ENCODE measurements at regions not wholly inside any gene's neighbourhood (a gene's known extent, or its start where the extent isn't known, plus 50 kb on each side); places are given as distances from the start of the nearest gene placed in this dataset.

GRCh38 chr1:168958562-168959289 lies 147.8 kb upstream of the ATP1B1 start:
- no peak for TF ChIP-seq CTCF (IDR thresholded peaks at IDR 0.05)
- TF ChIP-seq MAX (CRISPR knock-in tag; IDR thresholded peaks at IDR 0.05): no peak
- no peak for TF ChIP-seq CREM (CRISPR knock-in tag; IDR thresholded peaks at IDR 0.05)
- no peak for TF ChIP-seq AR (CRISPR knock-in tag; IDR thresholded peaks at IDR 0.05)
- TF ChIP-seq PREB (CRISPR knock-in tag; IDR thresholded peaks at IDR 0.05; ENCODE audit: borderline replicate concordance): no peak
- no peak for TF ChIP-seq ZNF138 (CRISPR knock-in tag; conservative IDR thresholded peaks at IDR 0.05)
- no peak for TF ChIP-seq ZNF263 (CRISPR knock-in tag; IDR thresholded peaks at IDR 0.05; ENCODE audit: low read depth)
- no peak for TF ChIP-seq USF1 (CRISPR knock-in tag; IDR thresholded peaks at IDR 0.05)
- no peak for TF ChIP-seq MLX (CRISPR knock-in tag; IDR thresholded peaks at IDR 0.05)
- no peak for TF ChIP-seq SP1 (CRISPR knock-in tag; conservative IDR thresholded peaks at IDR 0.05)
